H9 (cell line): ENCODE measurements at regions not wholly inside any gene's neighbourhood (a gene's known extent, or its start where the extent isn't known, plus 50 kb on each side); places are given as distances from the start of the nearest gene placed in this dataset.

Source experiments
- DNase-seq: peaks from one replicate; pipeline ENCODE4 v3.0.0-alpha.2; 2017
- H2AFZ ChIP-seq: one replicate; pipeline ENCODE4 v1.6.1; 2013; ENCODE audit warnings: mild to moderate bottlenecking, low read length, control low read depth, moderate library complexity
- H2AK5ac ChIP-seq: 2 replicates; pipeline ENCODE4 v1.6.1; 2013; ENCODE audit warnings: low read length, control low read depth, mixed read lengths; ENCODE audit not compliant: insufficient read length
- H2BK120ac ChIP-seq: one replicate; pipeline ENCODE4 v1.6.1; 2013; ENCODE audit warnings: low read depth, mild to moderate bottlenecking, low read length, control low read depth, inconsistent platforms; ENCODE audit not compliant: poor library complexity, severe bottlenecking
- H2BK12ac ChIP-seq: 2 replicates; pipeline ENCODE4 v1.6.1; 2013; ENCODE audit warnings: low read length, control low read depth, mixed read lengths, low read depth; ENCODE audit not compliant: insufficient read length
- H2BK15ac ChIP-seq: 2 replicates; pipeline ENCODE4 v1.6.1; 2013; ENCODE audit warnings: low read depth, low read length, control low read depth
- H2BK20ac ChIP-seq: one replicate; pipeline ENCODE4 v1.6.1; 2013; ENCODE audit warnings: low read depth, mild to moderate bottlenecking, low read length, control low read depth, inconsistent platforms; ENCODE audit not compliant: poor library complexity, severe bottlenecking
- H2BK5ac ChIP-seq: 2 replicates; pipeline ENCODE4 v1.6.1; 2013; ENCODE audit warnings: low read length, control low read depth, mixed read lengths; ENCODE audit not compliant: insufficient read length
- H3K14ac ChIP-seq: 2 replicates; pipeline ENCODE4 v1.6.1; 2013; ENCODE audit warnings: low read length, control low read depth; ENCODE audit not compliant: insufficient read depth
- H3K18ac ChIP-seq: 2 replicates; pipeline ENCODE4 v1.6.1; 2013; ENCODE audit warnings: low read depth, mild to moderate bottlenecking, mixed read lengths, low read length, control low read depth; ENCODE audit not compliant: insufficient read length
- H3K23ac ChIP-seq: 2 replicates; pipeline ENCODE4 v1.6.1; 2013; ENCODE audit warnings: low read length, control low read depth, mixed read lengths, low read depth; ENCODE audit not compliant: insufficient read length
- H3K23me2 ChIP-seq: 2 replicates; pipeline ENCODE4 v1.6.1; 2013; ENCODE audit warnings: low read depth, mild to moderate bottlenecking, mixed read lengths, low read length, control low read depth; ENCODE audit not compliant: insufficient read length, poor library complexity, severe bottlenecking
- H3K27ac ChIP-seq: 2 replicates; pipeline ENCODE4 v1.5.1; 2013; ENCODE audit warnings: low read length, control low read depth, mixed read lengths, low read depth; ENCODE audit not compliant: insufficient read length
- H3K27me3 ChIP-seq: 2 replicates; pipeline ENCODE4 v1.6.1; 2013; ENCODE audit warnings: low read length, control low read depth, inconsistent platforms; ENCODE audit not compliant: insufficient read depth
- H3K4ac ChIP-seq: 2 replicates; pipeline ENCODE4 v1.6.1; 2013; ENCODE audit warnings: low read depth, mild to moderate bottlenecking, control low read depth, inconsistent platforms, low read length, moderate library complexity
- H3K4me1 ChIP-seq: 2 replicates; pipeline ENCODE4 v1.6.1; 2013; ENCODE audit warnings: low read length, control low read depth, inconsistent platforms; ENCODE audit not compliant: insufficient read depth
- H3K4me2 ChIP-seq: 2 replicates; pipeline ENCODE4 v1.6.1; 2013; ENCODE audit warnings: low read length, control low read depth, mixed read lengths; ENCODE audit not compliant: insufficient read length, insufficient read depth
- H3K56ac ChIP-seq: 2 replicates; pipeline ENCODE4 v1.6.1; 2013; ENCODE audit warnings: low read depth, mild to moderate bottlenecking, mixed read lengths, low read length, control low read depth; ENCODE audit not compliant: insufficient read length
- H3K79me1 ChIP-seq: 2 replicates; pipeline ENCODE4 v1.6.1; 2013; ENCODE audit warnings: low read depth, mild to moderate bottlenecking, moderate library complexity, low read length, control low read depth, inconsistent platforms; ENCODE audit not compliant: insufficient read depth, poor library complexity, severe bottlenecking
- H3K79me2 ChIP-seq: 2 replicates; pipeline ENCODE4 v1.6.1; 2013; ENCODE audit warnings: low read length, control low read depth, inconsistent platforms; ENCODE audit not compliant: insufficient read depth
- H3K9ac ChIP-seq: 2 replicates; pipeline ENCODE4 v1.6.1; 2013; ENCODE audit warnings: low read length, control low read depth, mixed read lengths; ENCODE audit not compliant: insufficient read length; ENCODE audit errors: extremely low read depth
- H3K9me3 ChIP-seq: one replicate; pipeline ENCODE4 v1.6.1; 2013; ENCODE audit warnings: low read depth, low read length, inconsistent platforms; ENCODE audit not compliant: control insufficient read depth
- H3T11ph ChIP-seq: one replicate; pipeline ENCODE4 v1.6.1; 2013; ENCODE audit warnings: mild to moderate bottlenecking, low read length, control low read depth, inconsistent platforms
- H4K20me1 ChIP-seq: one replicate; pipeline ENCODE4 v1.6.1; 2013; ENCODE audit not compliant: control insufficient read depth, insufficient read length, insufficient read depth
- H4K5ac ChIP-seq: 2 replicates; pipeline ENCODE4 v1.6.1; 2013; ENCODE audit warnings: low read depth, mild to moderate bottlenecking, mixed read lengths, low read length, control low read depth; ENCODE audit not compliant: insufficient read length
- H4K8ac ChIP-seq: replicated peaks from 2 replicates; pipeline ENCODE4 v1.6.1; 2013; ENCODE audit warnings: low read length, control low read depth, mixed read lengths, low read depth; ENCODE audit not compliant: insufficient read length
- H4K91ac ChIP-seq: 2 replicates; pipeline ENCODE4 v1.6.1; 2013; ENCODE audit warnings: low read depth, mild to moderate bottlenecking, moderate library complexity, mixed read lengths, low read length, control low read depth; ENCODE audit not compliant: insufficient read length
- H3K27ac Mint-ChIP-seq, 3 experiments: 2 replicates in 2 of 3; 3 replicates in 1 of 3; pipeline ENCODE4 v1.8.0; 2020 to 2021; ENCODE audit warnings: mixed read lengths in 3 of 3, mild to moderate bottlenecking in 1 of 3, moderate library complexity in 1 of 3
- H3K27me3 Mint-ChIP-seq: 2 replicates; pipeline ENCODE4 v1.8.0; 2021; ENCODE audit warnings: low read depth, mild to moderate bottlenecking, moderate library complexity, mixed read lengths
- H3K36me3 Mint-ChIP-seq, 3 experiments: 2 replicates in 2 of 3; 3 replicates in 1 of 3; pipeline ENCODE4 v1.8.0; 2020 to 2021; ENCODE audit warnings: low read depth in 3 of 3, mixed read lengths in 3 of 3; ENCODE audit not compliant: insufficient read depth in 1 of 3
- H3K4me1 Mint-ChIP-seq, 2 experiments: 2 replicates each; pipeline ENCODE4 v1.8.0; 2020; ENCODE audit warnings: mixed read lengths in 2 of 2
- H3K4me3 Mint-ChIP-seq, 2 experiments: 2 replicates in 1 of 2; 3 replicates in 1 of 2; pipeline ENCODE4 v1.8.0; 2020 to 2021; ENCODE audit warnings: mild to moderate bottlenecking in 2 of 2, mixed read lengths in 2 of 2, moderate library complexity in 1 of 2
- H3K9me3 Mint-ChIP-seq, 2 experiments: 2 replicates in 1 of 2; 3 replicates in 1 of 2; pipeline ENCODE4 v1.8.0; 2020; ENCODE audit warnings: mild to moderate bottlenecking in 2 of 2, mixed read lengths in 2 of 2, moderate library complexity in 1 of 2
- WGBS: extraction: QIAGEN DNeasy Blood & Tissue Kit; methylation state at CpG from one replicate; pipeline ENCODE4 v1.1.7; 2013; ENCODE audit warnings: missing lambda C conversion rate, low lambda C conversion rate, mixed read lengths; ENCODE audit not compliant: insufficient read length; ENCODE audit errors: extremely low coverage; 5-methylcytosine and 5-hydroxymethylcytosine counted together
- TF ChIP-seq, protein P1 (sequence below): fragments of 200-600 bp; sonication (generic); conservative IDR thresholded peaks from 3 replicates; pipeline ENCODE4 v1.8.0; 2021; ENCODE audit warnings: antibody characterized with exemption, mild to moderate bottlenecking

DNA sequence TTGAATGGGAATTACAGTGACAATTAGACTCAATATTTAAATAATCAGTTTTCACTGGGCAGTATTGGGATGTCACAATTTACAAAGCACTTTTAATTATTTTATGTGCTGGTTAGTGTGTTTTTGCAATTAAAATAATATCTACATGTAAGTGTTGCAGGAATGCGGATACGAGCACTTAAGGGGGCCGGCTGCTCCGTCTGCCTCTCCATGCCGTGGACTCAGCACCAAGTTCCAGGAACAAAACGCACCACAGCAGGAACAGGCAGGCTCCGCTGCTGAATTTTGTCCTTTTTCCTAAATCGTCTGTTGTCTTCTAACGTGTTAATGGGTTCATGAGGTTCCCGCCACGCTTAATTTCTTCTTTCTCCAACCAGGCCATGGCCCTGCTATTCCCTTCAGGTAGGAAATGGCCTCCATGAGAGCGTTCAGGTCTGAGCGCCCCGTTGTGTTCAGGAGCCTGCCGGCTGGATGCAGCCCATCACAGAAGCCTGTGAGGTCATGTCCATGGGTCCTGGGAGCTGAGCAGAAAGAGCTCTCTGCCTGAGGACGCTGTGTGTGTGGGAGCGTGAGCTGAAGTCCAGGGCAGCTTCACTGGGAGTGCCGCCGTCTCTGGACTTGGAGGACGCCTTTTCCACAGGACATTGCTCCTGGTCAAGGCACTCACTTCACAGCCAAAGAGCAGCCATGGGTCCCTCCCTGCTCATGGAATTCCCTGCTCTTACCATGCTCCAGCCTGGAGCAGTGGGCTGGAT is 730.3 kb downstream of the BRD1 start:
- Histone ChIP-seq H3T11ph (no peak overlapping the region), H3K79me2 (no peaks in the 10 kb centered on the region), H4K20me1 (no peaks in the 10 kb centered on the region), H3K9me3 (no peaks in the 10 kb centered on the region), H4K91ac (no peak overlapping the region), H2BK12ac (no peak overlapping the region), H4K8ac (no peak overlapping the region), H3K9ac (no peak overlapping the region), H2BK120ac (no peak overlapping the region), H3K14ac (no peak overlapping the region), H4K5ac (no peak overlapping the region), H3K27ac (no peak overlapping the region), H2BK20ac (no peak overlapping the region), H3K56ac (no peak overlapping the region), H3K18ac (no peak overlapping the region), H3K4me1 (no peaks in the 10 kb centered on the region), H3K23ac (no peak overlapping the region), H2AFZ (no peak overlapping the region), H2AK5ac (no peak overlapping the region), H3K23me2 (no peaks in the 10 kb centered on the region), H3K4me2 (no peak overlapping the region), H3K27me3 (no peaks in the 10 kb centered on the region), H3K4ac (no peak overlapping the region), H2BK5ac (no peak overlapping the region), H2BK15ac (no peak overlapping the region), H3K79me1 (no peaks in the 10 kb centered on the region)
- peaks cover 4% of the 10 kb centered on the region in 2 experiments; a peak in 3 of 5 replicates for H3K9me3 Mint-ChIP-seq
- H3K36me3 Mint-ChIP-seq, result no peaks in the 10 kb centered on the region; a peak in 1 of 7 replicates
- no peak overlapping the region for H3K4me3 Mint-ChIP-seq
- H3K4me1 Mint-ChIP-seq, result no peaks in the 10 kb centered on the region
- TF ChIP-seq, protein P1, sequence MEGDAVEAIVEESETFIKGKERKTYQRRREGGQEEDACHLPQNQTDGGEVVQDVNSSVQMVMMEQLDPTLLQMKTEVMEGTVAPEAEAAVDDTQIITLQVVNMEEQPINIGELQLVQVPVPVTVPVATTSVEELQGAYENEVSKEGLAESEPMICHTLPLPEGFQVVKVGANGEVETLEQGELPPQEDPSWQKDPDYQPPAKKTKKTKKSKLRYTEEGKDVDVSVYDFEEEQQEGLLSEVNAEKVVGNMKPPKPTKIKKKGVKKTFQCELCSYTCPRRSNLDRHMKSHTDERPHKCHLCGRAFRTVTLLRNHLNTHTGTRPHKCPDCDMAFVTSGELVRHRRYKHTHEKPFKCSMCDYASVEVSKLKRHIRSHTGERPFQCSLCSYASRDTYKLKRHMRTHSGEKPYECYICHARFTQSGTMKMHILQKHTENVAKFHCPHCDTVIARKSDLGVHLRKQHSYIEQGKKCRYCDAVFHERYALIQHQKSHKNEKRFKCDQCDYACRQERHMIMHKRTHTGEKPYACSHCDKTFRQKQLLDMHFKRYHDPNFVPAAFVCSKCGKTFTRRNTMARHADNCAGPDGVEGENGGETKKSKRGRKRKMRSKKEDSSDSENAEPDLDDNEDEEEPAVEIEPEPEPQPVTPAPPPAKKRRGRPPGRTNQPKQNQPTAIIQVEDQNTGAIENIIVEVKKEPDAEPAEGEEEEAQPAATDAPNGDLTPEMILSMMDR, result no peak
- DNase-seq, result no peak
- WGBS, result no CpG with 5 or more reads among the region's 20 CpGs
- H3K27me3 Mint-ChIP-seq, result peaks cover 2% of the 10 kb centered on the region
- no peak overlapping the region for H3K27ac Mint-ChIP-seq
